ENCODE measurements at regions not wholly inside any gene's neighbourhood (a gene's known extent, or its start where the extent isn't known, plus 50 kb on each side); places are given as distances from the start of the nearest gene placed in this dataset.
"Not testable (repeated sequence)": the region's sequence is repeated elsewhere in the genome, so short reads cannot be mapped to it uniquely, and the experiment has no call there.

- H3K4me3 ChIP-seq (ENCODE audit: low read length) = no peak overlapping the region
- no peaks in the 10 kb centered on the region for H3K4me1 ChIP-seq (ENCODE audit: control insufficient read depth, insufficient read depth, low read length)
- H3K27me3 ChIP-seq (ENCODE audit: control insufficient read depth, insufficient read depth, low read length) = no peaks in the 10 kb centered on the region
- H3K27ac ChIP-seq (ENCODE audit: low read length) = no peak overlapping the region
- H3K36me3 ChIP-seq (ENCODE audit: control insufficient read depth, insufficient read depth, low read length) = no peaks in the 10 kb centered on the region
- no peaks in the 10 kb centered on the region for H3K9me3 ChIP-seq (ENCODE audit: control insufficient read depth, insufficient read depth, low read length)
- DNase-seq (ENCODE audit: low read depth, low spot score) = no peak
- WGBS (ENCODE audit: insufficient coverage, insufficient read length) = no CpG with 5 or more reads among the region's 13 CpGs
Observed at GRCh38 chr18:70415823-70416488, 127.1 kb downstream of the SOCS6 start.

- no peaks in the 10 kb centered on the region for H3K4me1 ChIP-seq (ENCODE audit: control insufficient read depth, insufficient read depth, low read length)
- H3K27me3 ChIP-seq (ENCODE audit: control insufficient read depth, insufficient read depth, low read length) = no peaks in the 10 kb centered on the region
- H3K4me3 ChIP-seq (ENCODE audit: low read length) = no peak overlapping the region
- no peaks in the 10 kb centered on the region for H3K9me3 ChIP-seq (ENCODE audit: control insufficient read depth, insufficient read depth, low read length)
- no peak overlapping the region for H3K27ac ChIP-seq (ENCODE audit: low read length)
- DNase-seq (ENCODE audit: low read depth, low spot score) = no peak
- no CpG with 5 or more reads among the region's 6 CpGs for WGBS (ENCODE audit: insufficient coverage, insufficient read length)
- H3K36me3 ChIP-seq (ENCODE audit: control insufficient read depth, insufficient read depth, low read length) = no peaks in the 10 kb centered on the region
Observed at GRCh38 chr18:70414315-70414900, 125.6 kb downstream of the SOCS6 start.

GRCh38 chr18:70413455-70413854 is 124.6 kb downstream of the SOCS6 start:
- no peak for DNase-seq (ENCODE audit: low read depth, low spot score)
- Histone ChIP-seq H3K9me3 (ENCODE audit: control insufficient read depth, insufficient read depth, low read length) (no peaks in the 10 kb centered on the region), H3K4me1 (ENCODE audit: control insufficient read depth, insufficient read depth, low read length) (no peaks in the 10 kb centered on the region), H3K27me3 (ENCODE audit: control insufficient read depth, insufficient read depth, low read length) (no peaks in the 10 kb centered on the region), H3K36me3 (ENCODE audit: control insufficient read depth, insufficient read depth, low read length) (no peaks in the 10 kb centered on the region), H3K4me3 (ENCODE audit: low read length) (no peak overlapping the region), H3K27ac (ENCODE audit: low read length) (no peak overlapping the region)
- no CpG with 5 or more reads among the region's 3 CpGs for WGBS (ENCODE audit: insufficient coverage, insufficient read length)

GRCh38 chr18:70411876-70412435 is 123.1 kb downstream of the SOCS6 start:
- no peak for DNase-seq (ENCODE audit: low read depth, low spot score)
- Histone ChIP-seq H3K4me3 (ENCODE audit: low read length) (no peak overlapping the region), H3K27me3 (ENCODE audit: control insufficient read depth, insufficient read depth, low read length) (no peaks in the 10 kb centered on the region), H3K36me3 (ENCODE audit: control insufficient read depth, insufficient read depth, low read length) (no peaks in the 10 kb centered on the region), H3K4me1 (ENCODE audit: control insufficient read depth, insufficient read depth, low read length) (no peaks in the 10 kb centered on the region), H3K27ac (ENCODE audit: low read length) (no peak overlapping the region), H3K9me3 (ENCODE audit: control insufficient read depth, insufficient read depth, low read length) (no peaks in the 10 kb centered on the region)
- no CpG with 5 or more reads among the region's 6 CpGs for WGBS (ENCODE audit: insufficient coverage, insufficient read length)

GRCh38 chr18:70411307-70411706 is 122.5 kb downstream of the SOCS6 start:
- Histone ChIP-seq H3K27ac (ENCODE audit: low read length) (no peak overlapping the region), H3K27me3 (ENCODE audit: control insufficient read depth, insufficient read depth, low read length) (no peaks in the 10 kb centered on the region), H3K9me3 (ENCODE audit: control insufficient read depth, insufficient read depth, low read length) (no peaks in the 10 kb centered on the region), H3K36me3 (ENCODE audit: control insufficient read depth, insufficient read depth, low read length) (no peaks in the 10 kb centered on the region), H3K4me1 (ENCODE audit: control insufficient read depth, insufficient read depth, low read length) (no peaks in the 10 kb centered on the region), H3K4me3 (ENCODE audit: low read length) (no peak overlapping the region)
- no CpG with 5 or more reads among the region's 2 CpGs for WGBS (ENCODE audit: insufficient coverage, insufficient read length)
- DNase-seq (ENCODE audit: low read depth, low spot score) = no peak

- DNase-seq (ENCODE audit: low read depth, low spot score) = no peak
- no peaks in the 10 kb centered on the region for H3K36me3 ChIP-seq (ENCODE audit: control insufficient read depth, insufficient read depth, low read length)
- H3K9me3 ChIP-seq (ENCODE audit: control insufficient read depth, insufficient read depth, low read length) = no peaks in the 10 kb centered on the region
- no peaks in the 10 kb centered on the region for H3K4me1 ChIP-seq (ENCODE audit: control insufficient read depth, insufficient read depth, low read length)
- H3K27ac ChIP-seq (ENCODE audit: low read length) = no peak overlapping the region
- no CpG with 5 or more reads among the region's 3 CpGs for WGBS (ENCODE audit: insufficient coverage, insufficient read length)
- H3K27me3 ChIP-seq (ENCODE audit: control insufficient read depth, insufficient read depth, low read length) = no peaks in the 10 kb centered on the region
- no peak overlapping the region for H3K4me3 ChIP-seq (ENCODE audit: low read length)
Observed at GRCh38 chr18:70405052-70405451, 116.2 kb downstream of the SOCS6 start.

GRCh38 chr18:70400476-70400875 is 111.6 kb downstream of the SOCS6 start:
- no peaks in the 10 kb centered on the region for H3K9me3 ChIP-seq (ENCODE audit: control insufficient read depth, insufficient read depth, low read length)
- H3K4me1 ChIP-seq (ENCODE audit: control insufficient read depth, insufficient read depth, low read length) = no peaks in the 10 kb centered on the region
- H3K4me3 ChIP-seq (ENCODE audit: low read length) = no peak overlapping the region
- no peak overlapping the region for H3K27ac ChIP-seq (ENCODE audit: low read length)
- no peak for DNase-seq (ENCODE audit: low read depth, low spot score)
- WGBS (ENCODE audit: insufficient coverage, insufficient read length) = no CpG with 5 or more reads among the region's 6 CpGs
- no peaks in the 10 kb centered on the region for H3K36me3 ChIP-seq (ENCODE audit: control insufficient read depth, insufficient read depth, low read length)
- H3K27me3 ChIP-seq (ENCODE audit: control insufficient read depth, insufficient read depth, low read length) = no peaks in the 10 kb centered on the region

GRCh38 chr18:70398076-70398475 is 109.2 kb downstream of the SOCS6 start:
- Histone ChIP-seq H3K4me1 (ENCODE audit: control insufficient read depth, insufficient read depth, low read length) (no peaks in the 10 kb centered on the region), H3K9me3 (ENCODE audit: control insufficient read depth, insufficient read depth, low read length) (no peaks in the 10 kb centered on the region), H3K36me3 (ENCODE audit: control insufficient read depth, insufficient read depth, low read length) (no peaks in the 10 kb centered on the region), H3K4me3 (ENCODE audit: low read length) (no peak overlapping the region), H3K27ac (ENCODE audit: low read length) (no peak overlapping the region), H3K27me3 (ENCODE audit: control insufficient read depth, insufficient read depth, low read length) (no peaks in the 10 kb centered on the region)
- DNase-seq (ENCODE audit: low read depth, low spot score) = no peak
- WGBS (ENCODE audit: insufficient coverage, insufficient read length) = no CpG with 5 or more reads among the region's 1 CpG

- no peaks in the 10 kb centered on the region for H3K9me3 ChIP-seq (ENCODE audit: control insufficient read depth, insufficient read depth, low read length)
- no peaks in the 10 kb centered on the region for H3K27me3 ChIP-seq (ENCODE audit: control insufficient read depth, insufficient read depth, low read length)
- no peak overlapping the region for H3K27ac ChIP-seq (ENCODE audit: low read length)
- DNase-seq (ENCODE audit: low read depth, low spot score) = no peak
- no peaks in the 10 kb centered on the region for H3K36me3 ChIP-seq (ENCODE audit: control insufficient read depth, insufficient read depth, low read length)
- H3K4me3 ChIP-seq (ENCODE audit: low read length) = no peak overlapping the region
- no peaks in the 10 kb centered on the region for H3K4me1 ChIP-seq (ENCODE audit: control insufficient read depth, insufficient read depth, low read length)
- WGBS (ENCODE audit: insufficient coverage, insufficient read length) = no CpG with 5 or more reads among the region's 5 CpGs
Observed at GRCh38 chr18:70397259-70397925, 108.5 kb downstream of the SOCS6 start.

GRCh38 chr18:70395771-70396170 is 106.9 kb downstream of the SOCS6 start:
- H3K9me3 ChIP-seq (ENCODE audit: control insufficient read depth, insufficient read depth, low read length); H3K27me3 ChIP-seq (ENCODE audit: control insufficient read depth, insufficient read depth, low read length); DNase-seq (ENCODE audit: low read depth, low spot score); H3K36me3 ChIP-seq (ENCODE audit: control insufficient read depth, insufficient read depth, low read length); H3K4me1 ChIP-seq (ENCODE audit: control insufficient read depth, insufficient read depth, low read length); H3K4me3 ChIP-seq (ENCODE audit: low read length); H3K27ac ChIP-seq (ENCODE audit: low read length): not testable (repeated sequence)
- no CpG with 5 or more reads among the region's 4 CpGs for whole genome bisulfite sequencing (ENCODE audit: insufficient coverage, insufficient read length)
